ENCODE measurements at regions not wholly inside any gene's neighbourhood (a gene's known extent, or its start where the extent isn't known, plus 50 kb on each side); places are given as distances from the start of the nearest gene placed in this dataset.

DNA sequence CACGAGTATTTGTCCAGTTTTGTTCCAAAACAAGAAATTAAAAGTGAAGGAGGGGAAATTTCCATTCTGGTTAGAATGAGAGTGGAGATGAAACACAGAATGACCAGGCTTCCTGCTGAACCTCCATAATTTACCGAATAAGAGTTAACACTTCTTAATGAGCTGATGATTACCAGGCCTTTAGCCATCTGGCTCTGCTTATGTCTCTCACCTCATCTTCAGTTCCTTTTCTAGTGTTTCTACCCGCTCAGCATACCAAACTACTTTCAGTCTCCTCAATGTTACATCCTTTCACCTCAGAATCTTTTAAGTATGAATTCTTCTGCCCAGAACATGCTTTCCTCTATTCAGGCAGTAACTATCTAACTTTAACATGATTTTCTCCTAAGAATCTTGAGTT, 209.0 kb upstream of the RSPO3 start:
- no CpG with 5 or more reads among the region's 3 CpGs for WGBS (ENCODE audit: extremely low coverage, insufficient read length, low lambda C conversion rate)
- H3K27ac ChIP-seq (ENCODE audit: insufficient read length, low read depth, low read length), result no peak overlapping the region
- Mint-ChIP-seq H3K27ac (no peak overlapping the region), H3K27me3 (ENCODE audit: low read depth) (no peaks in the 10 kb centered on the region), H3K4me3 (no peak overlapping the region), H3K4me1 (no peaks in the 10 kb centered on the region), H3K36me3 (ENCODE audit: insufficient read depth in 1 of 3, low read depth in 3 of 3) (no peaks in the 10 kb centered on the region), H3K9me3 (peaks cover 0 to 2% of the 10 kb centered on the region in 2 experiments; a peak in 1 of 5 replicates)
- no peak overlapping the region for H3K56ac ChIP-seq (ENCODE audit: insufficient read length, low read depth, low read length)
- TF ChIP-seq, protein P1, sequence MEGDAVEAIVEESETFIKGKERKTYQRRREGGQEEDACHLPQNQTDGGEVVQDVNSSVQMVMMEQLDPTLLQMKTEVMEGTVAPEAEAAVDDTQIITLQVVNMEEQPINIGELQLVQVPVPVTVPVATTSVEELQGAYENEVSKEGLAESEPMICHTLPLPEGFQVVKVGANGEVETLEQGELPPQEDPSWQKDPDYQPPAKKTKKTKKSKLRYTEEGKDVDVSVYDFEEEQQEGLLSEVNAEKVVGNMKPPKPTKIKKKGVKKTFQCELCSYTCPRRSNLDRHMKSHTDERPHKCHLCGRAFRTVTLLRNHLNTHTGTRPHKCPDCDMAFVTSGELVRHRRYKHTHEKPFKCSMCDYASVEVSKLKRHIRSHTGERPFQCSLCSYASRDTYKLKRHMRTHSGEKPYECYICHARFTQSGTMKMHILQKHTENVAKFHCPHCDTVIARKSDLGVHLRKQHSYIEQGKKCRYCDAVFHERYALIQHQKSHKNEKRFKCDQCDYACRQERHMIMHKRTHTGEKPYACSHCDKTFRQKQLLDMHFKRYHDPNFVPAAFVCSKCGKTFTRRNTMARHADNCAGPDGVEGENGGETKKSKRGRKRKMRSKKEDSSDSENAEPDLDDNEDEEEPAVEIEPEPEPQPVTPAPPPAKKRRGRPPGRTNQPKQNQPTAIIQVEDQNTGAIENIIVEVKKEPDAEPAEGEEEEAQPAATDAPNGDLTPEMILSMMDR (conservative IDR thresholded peaks at IDR 0.05), result no peak
- no peak overlapping the region for H3K14ac ChIP-seq (ENCODE audit: insufficient read depth, low read length)
- DNase-seq, result no peak
- no peak overlapping the region for H4K5ac ChIP-seq (ENCODE audit: insufficient read length, low read depth, low read length)
- no peak overlapping the region for H3K18ac ChIP-seq (ENCODE audit: insufficient read length, low read depth, low read length)
- H2BK15ac ChIP-seq (ENCODE audit: low read depth, low read length), result no peak overlapping the region
- no peak overlapping the region for H2BK20ac ChIP-seq (ENCODE audit: low read depth, low read length, poor library complexity, severe bottlenecking)
- no peak overlapping the region for H3K4ac ChIP-seq (ENCODE audit: low read depth, low read length)
- H4K8ac ChIP-seq (replicated peaks; ENCODE audit: insufficient read length, low read depth, low read length), result no peak overlapping the region
- H3K79me2 ChIP-seq (ENCODE audit: insufficient read depth, low read length), result no peaks in the 10 kb centered on the region
- H4K20me1 ChIP-seq (ENCODE audit: control insufficient read depth, insufficient read depth, insufficient read length), result no peaks in the 10 kb centered on the region
- no peak overlapping the region for H3K23ac ChIP-seq (ENCODE audit: insufficient read length, low read depth, low read length)
- no peaks in the 10 kb centered on the region for H3K9me3 ChIP-seq (ENCODE audit: control insufficient read depth, low read depth, low read length)
- no peak overlapping the region for H2BK12ac ChIP-seq (ENCODE audit: insufficient read length, low read depth, low read length)
- H2AFZ ChIP-seq (ENCODE audit: low read length), result no peak overlapping the region
- no peaks in the 10 kb centered on the region; the same call in 1 of the 2 replicates for H3K4me1 ChIP-seq (ENCODE audit: insufficient read depth, low read length)
- H2AK5ac ChIP-seq (ENCODE audit: insufficient read length, low read length), result no peak overlapping the region
- H3K27me3 ChIP-seq (ENCODE audit: insufficient read depth, low read length), result no peaks in the 10 kb centered on the region
- H3K4me2 ChIP-seq (ENCODE audit: insufficient read depth, insufficient read length, low read length), result no peak overlapping the region
- no peak overlapping the region for H2BK120ac ChIP-seq (ENCODE audit: low read depth, low read length, poor library complexity, severe bottlenecking)
- H3K23me2 ChIP-seq (ENCODE audit: insufficient read length, low read depth, low read length, poor library complexity, severe bottlenecking), result no peaks in the 10 kb centered on the region
- H4K91ac ChIP-seq (ENCODE audit: insufficient read length, low read depth, low read length), result no peak overlapping the region
- no peak overlapping the region for H2BK5ac ChIP-seq (ENCODE audit: insufficient read length, low read length)
- H3K79me1 ChIP-seq (ENCODE audit: insufficient read depth, low read depth, low read length, poor library complexity, severe bottlenecking), result no peaks in the 10 kb centered on the region
- H3K9ac ChIP-seq (ENCODE audit: extremely low read depth, insufficient read length, low read length), result no peak overlapping the region
- no peak overlapping the region for H3T11ph ChIP-seq (ENCODE audit: low read length)

Measured in H9 (cell line).